GM23248 (cell line): ENCODE measurements at regions not wholly inside any gene's neighbourhood (a gene's known extent, or its start where the extent isn't known, plus 50 kb on each side); places are given as distances from the start of the nearest gene placed in this dataset.

ENCODE experiments used
- EZH2 ChIP-seq: fragments of 200-600 bp; sonication (generic); IDR thresholded peaks from 2 replicates; pipeline ENCODE4 v1.6.1; 2018; ENCODE audit warnings: antibody characterized with exemption, mild to moderate bottlenecking; ENCODE audit not compliant: insufficient read depth, poor library complexity, severe bottlenecking
- EZH2phosphoT487 ChIP-seq: fragments of 200-600 bp; sonication (generic); IDR thresholded peaks from 2 replicates; pipeline ENCODE4 v1.6.1; 2018; ENCODE audit warnings: antibody characterized with exemption, moderate library complexity, mild to moderate bottlenecking, low read depth; ENCODE audit not compliant: insufficient read depth

DNA sequence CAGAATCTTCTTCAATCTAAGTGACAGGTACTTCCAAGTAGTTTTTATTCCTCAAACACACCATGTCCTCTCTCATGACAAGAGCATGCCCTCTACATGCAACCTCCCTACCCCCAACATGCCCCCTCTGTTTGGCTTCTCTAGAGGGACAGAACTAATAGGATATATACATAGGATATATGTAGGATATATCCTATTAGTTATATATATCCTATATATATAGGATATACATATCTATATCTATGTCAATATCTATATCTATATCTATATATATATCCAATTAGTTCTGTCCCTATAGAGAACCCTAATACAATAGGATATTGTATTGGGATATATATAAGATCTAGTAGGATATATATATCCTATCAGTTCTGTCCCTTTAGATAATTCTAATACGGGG, 701.9 kb upstream of the MIR17HG start:
- TF ChIP-seq EZH2 (no peak), EZH2phosphoT487 (no peak)
